ENCODE measurements at regions not wholly inside any gene's neighbourhood (a gene's known extent, or its start where the extent isn't known, plus 50 kb on each side); places are given as distances from the start of the nearest gene placed in this dataset.

DNA sequence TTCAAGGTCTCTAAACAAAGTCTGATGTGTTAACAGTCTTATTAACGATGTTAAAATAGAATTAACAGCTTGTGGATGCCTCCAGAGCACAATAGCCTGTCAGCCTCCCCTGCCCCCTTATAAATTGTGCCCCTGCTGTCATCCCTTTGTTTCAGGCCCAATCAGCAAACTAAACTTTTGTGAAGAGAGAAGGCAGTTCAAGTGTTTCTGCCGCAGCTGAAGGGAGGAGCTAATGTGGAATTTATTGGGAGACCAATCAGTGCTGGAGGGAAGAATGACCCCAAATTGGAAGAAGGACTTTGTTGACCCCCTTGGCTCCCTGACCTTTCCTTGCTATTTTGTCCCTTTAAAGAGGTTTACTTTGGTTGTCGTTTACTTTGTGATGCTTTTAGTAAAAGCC is 160.5 kb downstream of the TM9SF2 start:
- TF ChIP-seq, protein P1, sequence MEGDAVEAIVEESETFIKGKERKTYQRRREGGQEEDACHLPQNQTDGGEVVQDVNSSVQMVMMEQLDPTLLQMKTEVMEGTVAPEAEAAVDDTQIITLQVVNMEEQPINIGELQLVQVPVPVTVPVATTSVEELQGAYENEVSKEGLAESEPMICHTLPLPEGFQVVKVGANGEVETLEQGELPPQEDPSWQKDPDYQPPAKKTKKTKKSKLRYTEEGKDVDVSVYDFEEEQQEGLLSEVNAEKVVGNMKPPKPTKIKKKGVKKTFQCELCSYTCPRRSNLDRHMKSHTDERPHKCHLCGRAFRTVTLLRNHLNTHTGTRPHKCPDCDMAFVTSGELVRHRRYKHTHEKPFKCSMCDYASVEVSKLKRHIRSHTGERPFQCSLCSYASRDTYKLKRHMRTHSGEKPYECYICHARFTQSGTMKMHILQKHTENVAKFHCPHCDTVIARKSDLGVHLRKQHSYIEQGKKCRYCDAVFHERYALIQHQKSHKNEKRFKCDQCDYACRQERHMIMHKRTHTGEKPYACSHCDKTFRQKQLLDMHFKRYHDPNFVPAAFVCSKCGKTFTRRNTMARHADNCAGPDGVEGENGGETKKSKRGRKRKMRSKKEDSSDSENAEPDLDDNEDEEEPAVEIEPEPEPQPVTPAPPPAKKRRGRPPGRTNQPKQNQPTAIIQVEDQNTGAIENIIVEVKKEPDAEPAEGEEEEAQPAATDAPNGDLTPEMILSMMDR (conservative IDR thresholded peaks at IDR 0.05) = no peak
- TF ChIP-seq EZH2 (IDR thresholded peaks at IDR 0.05; ENCODE audit: low read depth) = no peak
